ENCODE measurements at regions not wholly inside any gene's neighbourhood (a gene's known extent, or its start where the extent isn't known, plus 50 kb on each side); places are given as distances from the start of the nearest gene placed in this dataset.

- DNase-seq: no peak
- no peak overlapping the region for H3K27ac ChIP-seq
- H3K4me1 ChIP-seq: no peaks in the 10 kb centered on the region
- H3K27me3 ChIP-seq: no peaks in the 10 kb centered on the region
- no peak for TF ChIP-seq CTCF (IDR thresholded peaks at IDR 0.05)
- no peak for TF ChIP-seq POLR2A (IDR thresholded peaks at IDR 0.05)
- no peak overlapping the region for H3K4me3 ChIP-seq
- H3K9me3 ChIP-seq: no peaks in the 10 kb centered on the region
- no peaks in the 10 kb centered on the region for H3K36me3 ChIP-seq
Observed at GRCh38 chr5:141760753-141761152, 78.7 kb upstream of the ARAP3 start.

- no peaks in the 10 kb centered on the region for H3K4me1 ChIP-seq
- no peaks in the 10 kb centered on the region for H3K9me3 ChIP-seq
- H3K27me3 ChIP-seq: no peaks in the 10 kb centered on the region
- no peak for TF ChIP-seq CTCF (IDR thresholded peaks at IDR 0.05)
- TF ChIP-seq POLR2A (IDR thresholded peaks at IDR 0.05): no peak
- H3K4me3 ChIP-seq: no peak overlapping the region
- no peaks in the 10 kb centered on the region for H3K36me3 ChIP-seq
- no peak overlapping the region for H3K27ac ChIP-seq
- DNase-seq: no peak
Observed at GRCh38 chr5:141760193-141760592, 78.2 kb upstream of the ARAP3 start.

GRCh38 chr5:141758310-141758998 is 76.4 kb upstream of the ARAP3 start:
- H3K27me3 ChIP-seq: no peaks in the 10 kb centered on the region

GRCh38 chr5:141757402-141757801 is 75.4 kb upstream of the ARAP3 start:
- DNase-seq: peak in 1 of 3 donors; percentile 54
- H3K4me3 ChIP-seq: no peak overlapping the region
- H3K27me3 ChIP-seq: no peaks in the 10 kb centered on the region
- H3K36me3 ChIP-seq: no peaks in the 10 kb centered on the region
- no peaks in the 10 kb centered on the region for H3K4me1 ChIP-seq
- H3K9me3 ChIP-seq: no peaks in the 10 kb centered on the region
- TF ChIP-seq CTCF (IDR thresholded peaks at IDR 0.05) (peak in 4 of 6 experiments; percentile 9 to 48 (median 46)), POLR2A (IDR thresholded peaks at IDR 0.05) (no peak)
- no peak overlapping the region for H3K27ac ChIP-seq

More at GRCh38 chr5:141758310-141758998, 76.4 kb upstream of the ARAP3 start:
- H3K36me3 ChIP-seq: no peaks in the 10 kb centered on the region
- DNase-seq: no peak
- no peaks in the 10 kb centered on the region for H3K9me3 ChIP-seq
- H3K4me3 ChIP-seq: no peak overlapping the region
- TF ChIP-seq POLR2A (IDR thresholded peaks at IDR 0.05) (no peak), CTCF (IDR thresholded peaks at IDR 0.05) (no peak)
- H3K4me1 ChIP-seq: no peaks in the 10 kb centered on the region
- H3K27ac ChIP-seq: no peak overlapping the region

- H3K9me3 ChIP-seq: no peaks in the 10 kb centered on the region
- H3K27ac ChIP-seq: no peak overlapping the region
- TF ChIP-seq POLR2A (IDR thresholded peaks at IDR 0.05) (no peak), CTCF (IDR thresholded peaks at IDR 0.05) (no peak)
- no peaks in the 10 kb centered on the region for H3K36me3 ChIP-seq
- no peaks in the 10 kb centered on the region for H3K27me3 ChIP-seq
- no peaks in the 10 kb centered on the region for H3K4me1 ChIP-seq
- H3K4me3 ChIP-seq: no peak overlapping the region
- peak in 1 of 3 donors; percentile 46 for DNase-seq
Observed at GRCh38 chr5:141756196-141756595, 74.2 kb upstream of the ARAP3 start.
